ENCODE measurements at regions not wholly inside any gene's neighbourhood (a gene's known extent, or its start where the extent isn't known, plus 50 kb on each side); places are given as distances from the start of the nearest gene placed in this dataset.

GRCh38 chr12:88253371-88253978 lies 111.4 kb downstream of the TMTC3 start:
- no peak for TF ChIP-seq CTCF (IDR thresholded peaks at IDR 0.05; ENCODE audit: borderline replicate concordance, extremely low read depth, low read length, poor library complexity, severe bottlenecking)
- TF ChIP-seq EZH2 (IDR thresholded peaks at IDR 0.05; ENCODE audit: borderline replicate concordance, low read depth, low read length, severe bottlenecking): no peak

Measured in DND-41 (cell line).